Duodenal mucosa (tissue), 2 donors: ENCODE measurements at regions not wholly inside any gene's neighbourhood (a gene's known extent, or its start where the extent isn't known, plus 50 kb on each side); places are given as distances from the start of the nearest gene placed in this dataset.

ENCODE experiments used
- H3K27ac ChIP-seq: one replicate; pipeline ENCODE4 v1.7.0; 2013; ENCODE audit warnings: low read depth, low read length
- H3K27me3 ChIP-seq, 2 donors: one replicate each; pipeline ENCODE4 v1.7.0; 2013; ENCODE audit warnings: low read length in 2 of 2, control low read depth in 1 of 2; ENCODE audit not compliant: insufficient read depth in 2 of 2, control insufficient read depth in 1 of 2
- H3K36me3 ChIP-seq, 2 donors: one replicate each; pipeline ENCODE4 v1.7.0; 2013; ENCODE audit warnings: low read length in 2 of 2, control low read depth in 1 of 2; ENCODE audit not compliant: insufficient read depth in 2 of 2, control insufficient read depth in 1 of 2
- H3K4me1 ChIP-seq, 2 donors: one replicate each; pipeline ENCODE4 v1.7.0; 2013; ENCODE audit warnings: low read length in 2 of 2, control low read depth in 1 of 2; ENCODE audit not compliant: insufficient read depth in 2 of 2, control insufficient read depth in 1 of 2
- H3K4me3 ChIP-seq, 2 donors: one replicate each; pipeline ENCODE4 v1.7.0; 2013; ENCODE audit warnings: low read length in 2 of 2, low read depth in 1 of 2
- H3K9ac ChIP-seq, 2 donors: one replicate each; pipeline ENCODE4 v1.7.0; 2013; ENCODE audit warnings: low read length in 2 of 2, low read depth in 1 of 2
- H3K9me3 ChIP-seq, 2 donors: one replicate each; pipeline ENCODE4 v1.7.0; 2013; ENCODE audit warnings: low read length in 2 of 2, control low read depth in 1 of 2; ENCODE audit not compliant: control insufficient read depth in 1 of 2

- no peaks in the 10 kb centered on the region for H3K27me3 ChIP-seq
- H3K9ac ChIP-seq, result no peak overlapping the region
- no peaks in the 10 kb centered on the region for H3K9me3 ChIP-seq
- no peak overlapping the region for H3K27ac ChIP-seq
- H3K4me1 ChIP-seq, result no peaks in the 10 kb centered on the region
- H3K4me3 ChIP-seq, result no peak overlapping the region
- no peaks in the 10 kb centered on the region for H3K36me3 ChIP-seq
Measured at GRCh38 chr20:21033817-21034216, 72.3 kb downstream of the LINC00237 start.

GRCh38 chr20:21031666-21032065 is 74.5 kb downstream of the LINC00237 start:
- H3K27me3 ChIP-seq, result no peaks in the 10 kb centered on the region

GRCh38 chr20:21029341-21029740 is 76.8 kb downstream of the LINC00237 start:
- Histone ChIP-seq H3K9me3 (no peaks in the 10 kb centered on the region), H3K4me1 (no peaks in the 10 kb centered on the region), H3K27ac (no peak overlapping the region), H3K36me3 (no peaks in the 10 kb centered on the region), H3K27me3 (no peaks in the 10 kb centered on the region), H3K9ac (no peak overlapping the region), H3K4me3 (no peak overlapping the region)

More at GRCh38 chr20:21031666-21032065, 74.5 kb downstream of the LINC00237 start:
- Histone ChIP-seq H3K27ac (no peak overlapping the region), H3K36me3 (no peaks in the 10 kb centered on the region), H3K9ac (no peak overlapping the region), H3K4me1 (no peaks in the 10 kb centered on the region), H3K4me3 (no peak overlapping the region), H3K9me3 (no peaks in the 10 kb centered on the region)

- H3K36me3 ChIP-seq, result no peaks in the 10 kb centered on the region
- H3K4me3 ChIP-seq, result no peak overlapping the region
- no peaks in the 10 kb centered on the region for H3K27me3 ChIP-seq
- H3K9me3 ChIP-seq, result no peaks in the 10 kb centered on the region
- H3K4me1 ChIP-seq, result no peaks in the 10 kb centered on the region
- no peak overlapping the region for H3K9ac ChIP-seq
- H3K27ac ChIP-seq, result no peak overlapping the region
Measured at GRCh38 chr20:21028921-21029320, 77.2 kb downstream of the LINC00237 start.

- Histone ChIP-seq H3K27ac (no peak overlapping the region), H3K36me3 (no peaks in the 10 kb centered on the region), H3K27me3 (no peaks in the 10 kb centered on the region), H3K9me3 (no peaks in the 10 kb centered on the region), H3K4me1 (no peaks in the 10 kb centered on the region), H3K9ac (no peak overlapping the region), H3K4me3 (no peak overlapping the region)
Measured at GRCh38 chr20:21028436-21028835, 77.7 kb downstream of the LINC00237 start.

- Histone ChIP-seq H3K36me3 (no peaks in the 10 kb centered on the region), H3K9ac (no peak overlapping the region), H3K4me1 (no peaks in the 10 kb centered on the region), H3K27me3 (no peaks in the 10 kb centered on the region), H3K4me3 (no peak overlapping the region), H3K9me3 (no peaks in the 10 kb centered on the region), H3K27ac (no peak overlapping the region)
Measured at GRCh38 chr20:21027569-21027968, 78.6 kb downstream of the LINC00237 start.

GRCh38 chr20:21026951-21027350 is 79.2 kb downstream of the LINC00237 start:
- H3K9ac ChIP-seq, result no peak overlapping the region

GRCh38 chr20:21024420-21024819 is 81.7 kb downstream of the LINC00237 start:
- H3K36me3 ChIP-seq, result no peaks in the 10 kb centered on the region
- peaks cover 0 to 5% of the 10 kb centered on the region in 2 donors for H3K27me3 ChIP-seq
- H3K4me1 ChIP-seq, result no peaks in the 10 kb centered on the region
- H3K9me3 ChIP-seq, result no peaks in the 10 kb centered on the region
- no peak overlapping the region for H3K9ac ChIP-seq
- H3K4me3 ChIP-seq, result no peak overlapping the region
- H3K27ac ChIP-seq, result no peak overlapping the region

More at GRCh38 chr20:21026951-21027350, 79.2 kb downstream of the LINC00237 start:
- no peak overlapping the region for H3K4me3 ChIP-seq
- H3K27ac ChIP-seq, result no peak overlapping the region
- no peaks in the 10 kb centered on the region for H3K36me3 ChIP-seq
- H3K27me3 ChIP-seq, result no peaks in the 10 kb centered on the region
- no peaks in the 10 kb centered on the region for H3K4me1 ChIP-seq
- H3K9me3 ChIP-seq, result no peaks in the 10 kb centered on the region

GRCh38 chr20:21022925-21023324 is 83.2 kb downstream of the LINC00237 start:
- no peaks in the 10 kb centered on the region for H3K4me1 ChIP-seq
- no peak overlapping the region for H3K4me3 ChIP-seq
- H3K27me3 ChIP-seq, result peaks cover 3 to 5% of the 10 kb centered on the region in 2 donors
- no peaks in the 10 kb centered on the region for H3K36me3 ChIP-seq
- H3K27ac ChIP-seq, result no peak overlapping the region
- no peak overlapping the region for H3K9ac ChIP-seq
- H3K9me3 ChIP-seq, result no peaks in the 10 kb centered on the region

- Histone ChIP-seq H3K27ac (no peak overlapping the region), H3K4me1 (no peaks in the 10 kb centered on the region), H3K9me3 (no peaks in the 10 kb centered on the region), H3K36me3 (no peaks in the 10 kb centered on the region), H3K9ac (no peak overlapping the region), H3K27me3 (peaks cover 3 to 5% of the 10 kb centered on the region in 2 donors), H3K4me3 (no peak overlapping the region)
Measured at GRCh38 chr20:21021472-21021790, 84.7 kb downstream of the LINC00237 start.
